Gastrocnemius medialis (tissue), 4 donors: ENCODE measurements at regions not wholly inside any gene's neighbourhood (a gene's known extent, or its start where the extent isn't known, plus 50 kb on each side); places are given as distances from the start of the nearest gene placed in this dataset.

Experiments used
- ATAC-seq, 2 donors: fragments of 150-250 bp; one replicate each; pipeline ENCODE4 v1.9.1; 2016
- DNase-seq, 2 donors: peaks; one replicate each; pipeline ENCODE4 v3.0.0-alpha.2; 2019
- H3K27ac ChIP-seq, 4 donors: fragments of 200-600 bp; sonication (generic); 1 replicate in 1 of 4; 2 replicates in 3 of 4; pipeline ENCODE4 v1.5.1; 2016 to 2018; ENCODE audit warnings: mild to moderate bottlenecking in 2 of 4, moderate library complexity in 1 of 4
- H3K27me3 ChIP-seq, 3 donors: fragments of 200-600 bp; sonication (generic) in 2 of 3; 1 replicate in 1 of 3; 2 replicates in 2 of 3; pipeline versions ENCODE4 v1.5.1 to v1.6.0; 2016 to 2019; ENCODE audit warnings: mild to moderate bottlenecking in 1 of 3, moderate library complexity in 1 of 3
- H3K36me3 ChIP-seq, 2 donors: fragments of 200-600 bp; sonication (generic) in 1 of 2; one replicate each; pipeline ENCODE4 v1.5.1; 2017 to 2018
- H3K4me1 ChIP-seq, 2 donors: fragments of 200-600 bp; sonication (generic) in 1 of 2; one replicate each; pipeline ENCODE4 v1.5.1; 2016 to 2017; ENCODE audit warnings: mild to moderate bottlenecking in 2 of 2
- H3K4me3 ChIP-seq, 4 donors: fragments of 200-600 bp; sonication (generic) in 3 of 4; 1 replicate in 1 of 4; 2 replicates in 3 of 4; pipeline ENCODE4 v1.5.1; 2016 to 2019; ENCODE audit warnings: mild to moderate bottlenecking in 2 of 4
- H3K9me3 ChIP-seq, 3 donors: fragments of 200-600 bp; sonication (generic) in 2 of 3; 1 replicate in 1 of 3; 2 replicates in 2 of 3; pipeline ENCODE4 v1.5.1; 2016 to 2019
- POLR2A ChIP-seq, 2 donors: fragments of 450-650 bp; IDR thresholded peaks; one replicate each; pipeline ENCODE4 v1.6.1; 2017; ENCODE audit warnings: antibody characterized with exemption in 2 of 2, mild to moderate bottlenecking in 2 of 2, moderate library complexity in 2 of 2
- in situ Hi-C, 4 donors: fragments of 200-750 bp; cut with MboI; loops; one replicate each; pipeline versions ENCODE4 v1.15.0 to v1.8.0; 2017; ENCODE audit warnings: low sequenced_read_pairs in 4 of 4
- intact Hi-C: fragments of 100-400 bp; cut with DNase I; formaldehyde crosslinking; loops from one replicate; pipeline ENCODE4 v1.15.1; 2023; ENCODE audit warnings: low total_unique reads
- TF ChIP-seq, protein P1 (sequence below), 5 experiments: fragments of 450-650 bp in 3 of 5; fragments of 200-600 bp in 2 of 5; sonication (generic) in 2 of 5; IDR thresholded peaks in 4 of 5; conservative IDR thresholded peaks in 1 of 5; 1 replicate in 4 of 5; 2 replicates in 1 of 5; pipeline ENCODE4 v1.5.1; 2016 to 2019; ENCODE audit warnings: antibody characterized with exemption in 5 of 5, mild to moderate bottlenecking in 3 of 5, moderate library complexity in 3 of 5

DNA sequence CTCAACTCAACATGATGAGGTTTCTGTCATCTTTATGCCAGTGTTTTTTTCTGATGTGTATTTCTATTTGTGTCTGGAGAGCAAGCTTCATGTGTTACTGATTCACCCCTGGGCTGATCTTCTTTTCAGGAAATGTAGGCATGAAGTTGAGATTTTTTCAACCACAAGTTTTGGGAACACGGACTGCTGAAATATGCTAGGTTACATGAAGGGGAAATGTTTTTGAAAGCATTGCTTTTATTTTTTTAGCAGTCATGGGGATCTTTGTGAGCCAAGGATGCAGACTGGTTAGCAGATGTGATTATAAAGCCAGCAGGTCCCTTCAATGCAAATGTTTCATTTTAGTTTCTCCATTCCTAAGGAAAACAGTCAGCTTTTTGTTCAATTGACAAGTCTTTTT, 219.3 kb upstream of the COL8A1 start:
- no peak for DNase-seq
- no peak overlapping the region for H3K27ac ChIP-seq
- H3K9me3 ChIP-seq: no peaks in the 10 kb centered on the region
- intact Hi-C loops: no loop called here
- H3K4me1 ChIP-seq: no peaks in the 10 kb centered on the region
- no peaks in the 10 kb centered on the region for H3K27me3 ChIP-seq
- TF ChIP-seq, protein P1, sequence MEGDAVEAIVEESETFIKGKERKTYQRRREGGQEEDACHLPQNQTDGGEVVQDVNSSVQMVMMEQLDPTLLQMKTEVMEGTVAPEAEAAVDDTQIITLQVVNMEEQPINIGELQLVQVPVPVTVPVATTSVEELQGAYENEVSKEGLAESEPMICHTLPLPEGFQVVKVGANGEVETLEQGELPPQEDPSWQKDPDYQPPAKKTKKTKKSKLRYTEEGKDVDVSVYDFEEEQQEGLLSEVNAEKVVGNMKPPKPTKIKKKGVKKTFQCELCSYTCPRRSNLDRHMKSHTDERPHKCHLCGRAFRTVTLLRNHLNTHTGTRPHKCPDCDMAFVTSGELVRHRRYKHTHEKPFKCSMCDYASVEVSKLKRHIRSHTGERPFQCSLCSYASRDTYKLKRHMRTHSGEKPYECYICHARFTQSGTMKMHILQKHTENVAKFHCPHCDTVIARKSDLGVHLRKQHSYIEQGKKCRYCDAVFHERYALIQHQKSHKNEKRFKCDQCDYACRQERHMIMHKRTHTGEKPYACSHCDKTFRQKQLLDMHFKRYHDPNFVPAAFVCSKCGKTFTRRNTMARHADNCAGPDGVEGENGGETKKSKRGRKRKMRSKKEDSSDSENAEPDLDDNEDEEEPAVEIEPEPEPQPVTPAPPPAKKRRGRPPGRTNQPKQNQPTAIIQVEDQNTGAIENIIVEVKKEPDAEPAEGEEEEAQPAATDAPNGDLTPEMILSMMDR (IDR thresholded peaks at IDR 0.05 in 4 of 5, conservative IDR thresholded peaks at IDR 0.05 in 1 of 5): no peak
- no peak for TF ChIP-seq POLR2A (IDR thresholded peaks at IDR 0.05)
- in situ Hi-C loops: no loop called here
- no peaks in the 10 kb centered on the region for H3K36me3 ChIP-seq
- H3K4me3 ChIP-seq: no peak overlapping the region
- ATAC-seq: no peak

DNA sequence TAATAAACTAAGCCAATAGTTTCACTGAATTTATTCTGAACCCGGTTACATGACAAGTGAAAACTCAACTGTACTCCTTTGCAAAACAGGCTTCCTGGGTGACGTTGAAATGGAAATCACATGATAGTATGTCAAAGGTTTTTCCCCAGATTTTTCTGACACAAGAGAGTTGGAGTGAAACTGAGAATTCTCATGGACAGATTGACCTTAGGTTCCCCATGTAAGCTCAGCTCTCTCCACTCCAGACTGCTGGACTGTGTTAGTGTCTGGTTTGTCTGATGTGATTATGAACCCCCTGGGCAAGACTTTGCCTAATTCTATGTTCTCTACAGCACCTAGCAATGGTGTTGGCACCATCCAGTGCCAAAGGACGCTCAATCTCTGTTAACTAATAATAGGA, 219.7 kb upstream of the COL8A1 start:
- intact Hi-C loops: no loop called here
- Histone ChIP-seq H3K4me3 (no peak overlapping the region), H3K27ac (no peak overlapping the region), H3K36me3 (no peaks in the 10 kb centered on the region), H3K4me1 (no peaks in the 10 kb centered on the region), H3K27me3 (no peaks in the 10 kb centered on the region), H3K9me3 (no peaks in the 10 kb centered on the region)
- DNase-seq (no peak), ATAC-seq (no peak)
- in situ Hi-C loops: no loop called here
- no peak for TF ChIP-seq POLR2A (IDR thresholded peaks at IDR 0.05)
- TF ChIP-seq, protein P1 (IDR thresholded peaks at IDR 0.05 in 4 of 5, conservative IDR thresholded peaks at IDR 0.05 in 1 of 5): no peak

DNA sequence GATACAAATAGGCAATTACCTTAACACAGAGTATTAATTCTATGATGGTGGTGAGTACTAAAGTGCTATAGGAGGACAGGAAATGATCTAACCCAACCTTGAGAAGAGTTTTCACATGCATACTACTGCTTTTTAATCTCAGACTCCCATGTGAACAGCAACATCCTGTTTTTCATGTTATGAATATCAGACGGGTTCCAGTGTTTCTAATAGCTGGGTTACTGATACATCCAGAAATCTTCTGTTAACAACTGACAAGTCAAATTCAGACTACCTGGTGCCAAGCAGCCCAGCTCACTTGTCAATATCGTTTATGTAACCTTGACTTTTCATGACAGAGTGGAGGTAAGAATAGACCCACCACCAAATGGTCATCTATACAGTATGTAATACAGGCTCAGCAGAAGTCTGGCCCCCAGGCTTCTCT, 220.2 kb upstream of the COL8A1 start:
- ATAC-seq (no peak), DNase-seq (no peak)
- no peak overlapping the region for H3K27ac ChIP-seq
- H3K9me3 ChIP-seq: no peaks in the 10 kb centered on the region
- no peaks in the 10 kb centered on the region for H3K27me3 ChIP-seq
- TF ChIP-seq, protein P1 (IDR thresholded peaks at IDR 0.05 in 4 of 5, conservative IDR thresholded peaks at IDR 0.05 in 1 of 5): no peak
- TF ChIP-seq POLR2A (IDR thresholded peaks at IDR 0.05): no peak
- no peak overlapping the region for H3K4me3 ChIP-seq
- intact Hi-C loops: no loop called here
- no peaks in the 10 kb centered on the region for H3K4me1 ChIP-seq
- H3K36me3 ChIP-seq: no peaks in the 10 kb centered on the region
- in situ Hi-C loops: no loop called here

DNA sequence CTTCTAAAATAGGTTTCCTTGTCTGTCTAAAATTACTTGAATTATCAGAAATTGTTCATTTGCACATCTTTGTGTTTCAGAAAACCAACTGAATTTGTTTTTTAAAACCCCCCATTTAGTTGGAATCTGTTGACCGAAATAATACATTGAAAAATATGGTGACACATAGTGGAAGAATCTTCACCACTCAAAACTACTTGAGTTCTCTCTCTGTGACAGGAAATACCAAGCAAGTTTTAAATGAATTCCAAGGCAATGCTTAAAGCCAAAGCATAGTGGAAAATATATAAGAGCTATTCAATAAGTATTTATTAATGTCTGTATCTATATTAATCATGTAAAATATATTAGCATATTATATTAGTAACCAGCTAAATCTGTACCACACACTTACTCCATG, 224.9 kb upstream of the COL8A1 start:
- TF ChIP-seq, protein P1 (IDR thresholded peaks at IDR 0.05 in 4 of 5, conservative IDR thresholded peaks at IDR 0.05 in 1 of 5): no peak
- no peak for TF ChIP-seq POLR2A (IDR thresholded peaks at IDR 0.05)
- Histone ChIP-seq H3K36me3 (no peaks in the 10 kb centered on the region), H3K9me3 (no peaks in the 10 kb centered on the region), H3K27me3 (no peaks in the 10 kb centered on the region), H3K4me1 (no peaks in the 10 kb centered on the region), H3K27ac (no peak overlapping the region), H3K4me3 (no peak overlapping the region)
- intact Hi-C loops (no loop called here), in situ Hi-C loops (no loop called here)
- DNase-seq: no peak
- no peak for ATAC-seq

DNA sequence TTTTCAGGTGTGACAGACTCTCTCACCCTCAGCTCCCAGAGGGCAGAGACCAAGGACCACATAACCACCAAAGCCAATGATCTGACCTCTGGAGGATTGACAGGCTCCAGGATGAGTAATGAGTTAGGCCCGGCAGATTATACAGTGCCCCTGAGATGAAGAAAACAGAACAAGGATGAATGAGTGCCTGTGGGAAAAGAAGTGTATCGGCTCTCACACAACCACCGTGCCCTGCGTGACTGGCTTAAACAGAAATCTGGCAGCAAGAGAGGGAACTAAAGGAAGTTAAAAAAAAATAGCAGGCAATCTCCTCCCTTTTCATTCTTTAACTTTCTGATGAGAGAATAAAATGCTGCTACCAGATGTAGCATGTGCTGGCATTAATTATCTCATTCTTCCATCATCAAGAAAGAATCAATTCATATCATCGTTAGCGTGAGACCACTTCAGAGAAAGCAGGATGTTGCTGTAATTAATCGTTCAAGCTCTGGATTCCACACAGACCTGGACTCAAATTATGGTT, 227.5 kb upstream of the COL8A1 start:
- Histone ChIP-seq H3K27me3 (no peaks in the 10 kb centered on the region), H3K4me3 (no peak overlapping the region), H3K36me3 (no peaks in the 10 kb centered on the region), H3K9me3 (no peaks in the 10 kb centered on the region), H3K27ac (no peak overlapping the region), H3K4me1 (no peaks in the 10 kb centered on the region)
- TF ChIP-seq, protein P1 (IDR thresholded peaks at IDR 0.05 in 4 of 5, conservative IDR thresholded peaks at IDR 0.05 in 1 of 5): no peak
- TF ChIP-seq POLR2A (IDR thresholded peaks at IDR 0.05): no peak
- DNase-seq (no peak), ATAC-seq (no peak)
- intact Hi-C loops: no loop called here
- in situ Hi-C loops: no loop called here
